ENCODE measurements at regions not wholly inside any gene's neighbourhood (a gene's known extent, or its start where the extent isn't known, plus 50 kb on each side); places are given as distances from the start of the nearest gene placed in this dataset.

DNA sequence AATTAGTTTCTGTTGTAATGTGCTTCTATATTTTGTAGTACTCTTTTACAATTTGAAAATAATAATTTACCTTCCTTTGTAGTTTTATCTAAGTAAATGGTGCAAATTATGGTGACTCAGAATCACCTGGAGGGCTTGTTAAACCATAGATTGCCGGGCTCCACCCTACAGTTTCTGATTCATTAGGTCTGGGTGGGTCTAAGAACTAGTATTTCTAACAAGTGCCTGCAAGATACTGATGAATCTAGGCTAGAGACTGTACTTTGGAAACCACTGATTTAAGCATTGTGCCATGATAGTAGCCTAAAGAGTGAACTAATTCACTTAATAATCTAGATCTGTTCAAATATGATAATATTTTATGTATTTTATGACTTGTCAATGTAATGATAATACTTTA, 437.4 kb upstream of the SPRY2 start:
- no peak overlapping the region for H3K4me3 ChIP-seq (ENCODE audit: low read depth, low read length)
- TF ChIP-seq, protein P1, sequence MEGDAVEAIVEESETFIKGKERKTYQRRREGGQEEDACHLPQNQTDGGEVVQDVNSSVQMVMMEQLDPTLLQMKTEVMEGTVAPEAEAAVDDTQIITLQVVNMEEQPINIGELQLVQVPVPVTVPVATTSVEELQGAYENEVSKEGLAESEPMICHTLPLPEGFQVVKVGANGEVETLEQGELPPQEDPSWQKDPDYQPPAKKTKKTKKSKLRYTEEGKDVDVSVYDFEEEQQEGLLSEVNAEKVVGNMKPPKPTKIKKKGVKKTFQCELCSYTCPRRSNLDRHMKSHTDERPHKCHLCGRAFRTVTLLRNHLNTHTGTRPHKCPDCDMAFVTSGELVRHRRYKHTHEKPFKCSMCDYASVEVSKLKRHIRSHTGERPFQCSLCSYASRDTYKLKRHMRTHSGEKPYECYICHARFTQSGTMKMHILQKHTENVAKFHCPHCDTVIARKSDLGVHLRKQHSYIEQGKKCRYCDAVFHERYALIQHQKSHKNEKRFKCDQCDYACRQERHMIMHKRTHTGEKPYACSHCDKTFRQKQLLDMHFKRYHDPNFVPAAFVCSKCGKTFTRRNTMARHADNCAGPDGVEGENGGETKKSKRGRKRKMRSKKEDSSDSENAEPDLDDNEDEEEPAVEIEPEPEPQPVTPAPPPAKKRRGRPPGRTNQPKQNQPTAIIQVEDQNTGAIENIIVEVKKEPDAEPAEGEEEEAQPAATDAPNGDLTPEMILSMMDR (IDR thresholded peaks at IDR 0.05; ENCODE audit: low read depth, low read length) = no peak

DNA sequence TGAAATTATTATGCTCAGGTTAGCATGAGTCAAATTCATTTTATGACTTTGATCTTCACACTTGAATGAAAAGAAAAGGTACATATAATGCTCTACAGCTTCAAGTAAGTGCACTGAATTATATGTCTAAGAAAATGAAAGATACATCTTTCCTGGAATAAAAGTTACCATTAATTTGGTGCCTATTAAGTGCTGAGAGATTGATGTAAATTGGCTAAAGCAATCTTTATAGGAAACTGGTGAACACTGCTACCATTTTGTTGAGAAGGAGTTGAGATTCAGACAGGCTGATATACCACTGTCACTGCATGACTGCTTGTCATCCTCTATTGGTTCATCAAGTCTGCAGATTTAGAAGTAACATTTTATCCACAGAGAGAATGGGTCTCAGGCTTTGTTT, 416.8 kb upstream of the SPRY2 start:
- H3K4me3 ChIP-seq (ENCODE audit: low read depth, low read length) = no peak overlapping the region
- TF ChIP-seq, protein P1 (IDR thresholded peaks at IDR 0.05; ENCODE audit: low read depth, low read length) = no peak

DNA sequence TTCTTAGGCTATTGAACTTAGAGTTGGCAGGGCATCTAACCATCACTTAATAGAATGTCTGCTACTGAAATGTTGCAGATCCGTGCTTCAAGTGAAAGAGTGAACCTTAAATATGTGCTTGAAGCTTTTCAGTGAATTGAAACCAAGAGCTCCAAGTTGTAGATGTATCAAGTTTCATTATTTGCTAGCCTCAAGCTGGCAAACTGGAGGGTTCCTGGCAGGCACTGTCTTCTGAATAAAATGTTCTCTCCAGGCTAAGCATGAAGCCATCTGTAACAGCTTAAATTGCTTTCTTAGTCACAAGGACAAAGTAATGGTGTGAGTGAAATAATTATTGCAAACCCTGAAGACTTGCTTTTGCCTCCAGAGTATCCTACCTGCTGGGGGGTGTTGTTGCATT, 415.0 kb upstream of the SPRY2 start:
- no peak overlapping the region for H3K4me3 ChIP-seq (ENCODE audit: low read depth, low read length)
- TF ChIP-seq, protein P1 (IDR thresholded peaks at IDR 0.05; ENCODE audit: low read depth, low read length) = no peak

DNA sequence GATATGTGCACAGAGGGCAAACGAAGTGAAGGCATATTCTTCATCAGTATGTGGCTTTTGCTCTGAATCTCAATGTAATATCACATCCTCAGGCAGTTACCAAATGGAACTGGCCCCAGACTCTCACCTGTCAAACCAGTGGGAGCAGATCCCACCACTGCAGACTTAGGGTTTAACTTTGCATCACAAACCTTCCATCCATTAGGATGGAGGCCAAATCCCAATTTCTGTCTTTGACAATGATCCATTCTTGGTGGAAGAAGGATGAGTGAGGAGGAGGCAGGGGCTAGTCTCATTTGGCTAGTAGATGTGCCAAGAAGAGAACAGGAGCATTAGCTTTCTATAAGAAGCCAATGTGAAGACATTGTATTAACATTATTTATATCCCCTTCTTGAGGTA, 413.5 kb upstream of the SPRY2 start:
- TF ChIP-seq, protein P1 (IDR thresholded peaks at IDR 0.05; ENCODE audit: low read depth, low read length) = no peak
- H3K4me3 ChIP-seq (ENCODE audit: low read depth, low read length) = no peak overlapping the region

DNA sequence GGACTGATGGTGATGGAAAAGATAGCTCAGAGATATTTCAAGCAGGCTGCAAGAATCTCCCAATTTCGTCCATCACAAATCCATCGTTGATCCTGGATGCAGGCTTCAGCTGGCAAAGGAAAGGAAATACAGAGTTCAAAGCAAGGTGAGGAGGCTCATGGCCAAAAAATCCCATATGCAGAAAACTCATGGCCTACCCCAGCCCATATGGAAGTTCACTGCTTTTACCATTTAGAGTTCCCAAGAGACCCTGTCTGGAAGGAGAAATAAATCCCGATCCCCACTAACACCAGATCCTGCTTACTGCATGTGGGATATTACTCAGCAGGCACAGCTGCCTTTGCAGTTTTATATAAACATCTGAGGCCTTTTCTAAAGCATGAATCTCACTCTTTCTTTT, 412.9 kb upstream of the SPRY2 start:
- TF ChIP-seq, protein P1 (IDR thresholded peaks at IDR 0.05; ENCODE audit: low read depth, low read length) = no peak
- no peak overlapping the region for H3K4me3 ChIP-seq (ENCODE audit: low read depth, low read length)

DNA sequence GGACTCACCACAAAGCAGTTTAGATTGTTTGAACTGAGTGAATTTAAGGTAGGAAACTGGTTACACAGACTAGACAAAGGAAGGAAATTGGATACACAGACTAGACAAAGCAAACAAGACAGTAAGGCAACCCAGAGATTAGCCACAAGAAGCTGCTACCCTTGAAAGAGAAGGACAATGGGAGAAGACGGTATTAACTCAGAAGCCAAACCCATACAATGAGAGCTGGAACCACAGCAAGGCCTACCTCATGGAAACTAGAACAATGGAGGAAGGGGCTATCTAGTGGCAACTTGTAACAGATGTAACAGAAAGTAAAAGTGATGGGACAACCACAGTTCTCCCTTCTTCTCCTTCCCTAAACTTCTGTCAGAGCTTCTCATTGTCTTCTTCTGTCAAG, 410.9 kb upstream of the SPRY2 start:
- TF ChIP-seq, protein P1 (IDR thresholded peaks at IDR 0.05; ENCODE audit: low read depth, low read length) = no peak
- H3K4me3 ChIP-seq (ENCODE audit: low read depth, low read length) = no peak overlapping the region

DNA sequence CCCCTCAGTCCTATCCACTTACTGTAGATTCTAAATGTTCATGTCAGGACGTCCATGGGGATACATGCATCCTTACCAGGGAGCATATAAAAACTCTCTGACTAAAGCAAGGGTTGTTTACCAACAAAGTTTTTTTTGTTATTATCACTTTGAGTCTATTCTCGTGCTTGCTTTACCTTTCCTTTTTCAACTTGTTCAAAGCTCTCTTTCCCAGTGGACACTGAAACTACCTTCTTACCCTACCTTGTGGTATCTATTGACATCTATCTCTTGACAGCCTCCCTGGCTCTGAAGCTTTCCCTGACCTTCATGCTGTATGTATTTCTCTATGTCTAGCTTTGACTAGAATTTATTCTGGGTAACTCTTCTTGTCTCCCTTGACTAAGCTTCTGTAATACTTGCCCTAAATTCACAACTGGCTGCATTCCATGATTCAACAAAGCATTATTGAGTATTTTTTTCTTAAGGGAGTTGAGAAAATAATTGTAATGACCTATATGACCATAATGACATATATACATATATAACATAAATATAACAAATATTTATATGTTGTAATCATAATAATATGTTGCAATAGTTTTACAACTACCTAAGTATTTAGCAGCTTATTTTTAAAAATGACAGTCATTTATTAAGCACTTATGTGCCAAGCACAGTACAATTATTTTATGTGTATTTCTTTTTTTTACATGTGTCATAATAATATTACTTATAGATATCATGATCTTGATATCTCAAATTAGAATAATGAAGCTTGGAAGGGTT, 403.4 kb upstream of the SPRY2 start:
- H3K4me3 ChIP-seq (ENCODE audit: low read depth, low read length) = no peak overlapping the region
- TF ChIP-seq, protein P1 (IDR thresholded peaks at IDR 0.05; ENCODE audit: low read depth, low read length) = no peak

All from WI38 (cell line).